Adrenal gland (tissue), 9 donors: ENCODE measurements at regions not wholly inside any gene's neighbourhood (a gene's known extent, or its start where the extent isn't known, plus 50 kb on each side); places are given as distances from the start of the nearest gene placed in this dataset.

Experiments
- DNase-seq, 7 donors: peaks; one replicate each; pipeline ENCODE4 v3.0.0-alpha.2; 2019 to 2020
- H3K27ac ChIP-seq, 5 donors: fragments of 200-600 bp; sonication (generic) in 4 of 5; 1 replicate in 3 of 5; 2 replicates in 2 of 5; pipeline versions ENCODE4 v1.5.1 to v1.8.0; 2016 to 2020; ENCODE audit warnings: mild to moderate bottlenecking in 1 of 5
- H3K27me3 ChIP-seq: fragments of 200-600 bp; 2 replicates; pipeline ENCODE4 v1.8.0; 2021
- H3K36me3 ChIP-seq, 2 donors: fragments of 200-600 bp; replicated peaks in 1 of 2; 1 replicate in 1 of 2; 2 replicates in 1 of 2; pipeline versions ENCODE4 v1.5.1 to v1.8.0; 2018 to 2022
- H3K4me1 ChIP-seq, 2 donors: fragments of 200-600 bp; replicated peaks in 1 of 2; 1 replicate in 1 of 2; 2 replicates in 1 of 2; pipeline versions ENCODE4 v1.5.1 to v1.8.0; 2018 to 2021
- H3K4me3 ChIP-seq, 4 donors: fragments of 200-600 bp; sonication (generic) in 3 of 4; one replicate each; pipeline ENCODE4 v1.5.1; 2016 to 2018
- H3K9me3 ChIP-seq, 3 donors: fragments of 200-600 bp; sonication (generic) in 1 of 3; replicated peaks in 1 of 3; 1 replicate in 2 of 3; 2 replicates in 1 of 3; pipeline versions ENCODE4 v1.5.1 to v1.8.0; 2016 to 2021
- POLR2A ChIP-seq, 2 donors: fragments of 450-650 bp; IDR thresholded peaks; one replicate each; pipeline ENCODE4 v1.6.1; 2017; ENCODE audit warnings: antibody characterized with exemption in 2 of 2, mild to moderate bottlenecking in 2 of 2, moderate library complexity in 1 of 2
- WGBS, 4 donors: extraction: QIAGEN DNeasy Blood & Tissue Kit in 2 of 4; methylation state at CpG; one replicate each; pipeline versions ENCODE4 v1.1.5 to v1.1.7; 2013 to 2017; 5-methylcytosine and 5-hydroxymethylcytosine counted together
- intact Hi-C, 2 donors: fragments of 100-400 bp; cut with DNase I; formaldehyde crosslinking; loops; one replicate each; pipeline versions ENCODE4 v1.14.1 to v1.15.0; 2022 to 2023
- TF ChIP-seq, protein P1 (sequence below), 6 experiments: fragments of 450-650 bp in 4 of 6; fragments of 200-600 bp in 2 of 6; sonication (generic) in 1 of 6; IDR thresholded peaks; 1 replicate in 5 of 6; 2 replicates in 1 of 6; pipeline versions ENCODE4 v1.5.1 to v1.8.0; 2016 to 2021; ENCODE audit warnings: antibody characterized with exemption in 6 of 6, mild to moderate bottlenecking in 2 of 6, moderate library complexity in 1 of 6
- donor health status: healthy with polysubstance abuse.
- donor health status: Bipolar disorder and iron deficiency.
- donor health status: DM: yes; HTN: yes; CAD: no.
- donor health status: DM: no; HTN: no; CAD: no.
- donor health status: DM: no; HTN: no; CAD: no.

DNA sequence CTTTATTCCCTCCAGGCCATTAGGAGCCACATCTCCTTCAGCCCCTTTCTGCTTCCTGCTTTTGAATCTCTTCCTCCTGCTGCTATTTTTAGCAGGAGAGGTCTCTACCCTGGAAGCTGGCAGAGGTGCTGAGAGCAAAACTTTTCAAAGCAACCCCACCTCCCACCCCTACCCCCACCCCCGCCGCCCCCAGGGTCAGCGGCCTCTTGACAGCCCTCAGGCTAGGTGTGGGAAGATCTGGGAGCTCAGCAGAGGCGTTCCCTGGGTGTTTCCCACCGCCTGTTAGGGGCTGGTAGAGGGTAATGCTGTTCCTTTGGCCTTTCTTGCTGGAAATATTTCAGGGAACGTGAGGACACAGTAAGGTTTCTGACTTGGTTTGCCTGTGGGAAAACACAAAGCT, 112.5 kb upstream of the CACHD1 start:
- H3K9me3 ChIP-seq = no peaks in the 10 kb centered on the region
- H3K27me3 ChIP-seq = no peaks in the 10 kb centered on the region
- no peak overlapping the region for H3K27ac ChIP-seq
- no peak overlapping the region for H3K4me3 ChIP-seq
- 44 to 54% (median 52%) methylated on average over 5 to 6 of the region's 6 CpGs for WGBS, 4 donors
- no peaks in the 10 kb centered on the region for H3K4me1 ChIP-seq
- H3K36me3 ChIP-seq = no peaks in the 10 kb centered on the region
- TF ChIP-seq, protein P1, sequence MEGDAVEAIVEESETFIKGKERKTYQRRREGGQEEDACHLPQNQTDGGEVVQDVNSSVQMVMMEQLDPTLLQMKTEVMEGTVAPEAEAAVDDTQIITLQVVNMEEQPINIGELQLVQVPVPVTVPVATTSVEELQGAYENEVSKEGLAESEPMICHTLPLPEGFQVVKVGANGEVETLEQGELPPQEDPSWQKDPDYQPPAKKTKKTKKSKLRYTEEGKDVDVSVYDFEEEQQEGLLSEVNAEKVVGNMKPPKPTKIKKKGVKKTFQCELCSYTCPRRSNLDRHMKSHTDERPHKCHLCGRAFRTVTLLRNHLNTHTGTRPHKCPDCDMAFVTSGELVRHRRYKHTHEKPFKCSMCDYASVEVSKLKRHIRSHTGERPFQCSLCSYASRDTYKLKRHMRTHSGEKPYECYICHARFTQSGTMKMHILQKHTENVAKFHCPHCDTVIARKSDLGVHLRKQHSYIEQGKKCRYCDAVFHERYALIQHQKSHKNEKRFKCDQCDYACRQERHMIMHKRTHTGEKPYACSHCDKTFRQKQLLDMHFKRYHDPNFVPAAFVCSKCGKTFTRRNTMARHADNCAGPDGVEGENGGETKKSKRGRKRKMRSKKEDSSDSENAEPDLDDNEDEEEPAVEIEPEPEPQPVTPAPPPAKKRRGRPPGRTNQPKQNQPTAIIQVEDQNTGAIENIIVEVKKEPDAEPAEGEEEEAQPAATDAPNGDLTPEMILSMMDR (IDR thresholded peaks at IDR 0.05) = no peak
- no peak for TF ChIP-seq POLR2A (IDR thresholded peaks at IDR 0.05)
- DNase-seq = no peak
- intact Hi-C loops = no loop called here

DNA sequence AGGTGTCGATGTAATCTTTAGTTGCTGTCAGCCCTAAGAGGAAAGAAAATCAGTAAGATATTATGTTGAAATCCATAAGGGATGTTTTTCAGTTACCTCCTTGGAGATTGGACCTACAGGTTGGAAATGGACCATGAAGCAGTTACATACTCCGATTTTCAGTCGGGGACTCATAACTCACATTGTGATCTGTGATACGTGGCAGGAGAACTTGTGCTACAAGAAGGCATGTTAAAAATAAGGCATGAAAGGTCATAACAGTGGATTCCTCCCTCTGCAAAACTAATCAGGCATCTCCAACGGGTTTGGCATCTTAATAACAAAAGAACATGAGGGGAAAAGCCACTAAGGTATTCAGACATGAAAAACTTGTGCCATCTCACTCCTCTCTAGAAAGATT, 111.2 kb upstream of the CACHD1 start:
- no peaks in the 10 kb centered on the region for H3K4me1 ChIP-seq
- WGBS, 4 donors = 83 to 90% (median 84%) methylated on average over 5 of the region's 5 CpGs

DNA sequence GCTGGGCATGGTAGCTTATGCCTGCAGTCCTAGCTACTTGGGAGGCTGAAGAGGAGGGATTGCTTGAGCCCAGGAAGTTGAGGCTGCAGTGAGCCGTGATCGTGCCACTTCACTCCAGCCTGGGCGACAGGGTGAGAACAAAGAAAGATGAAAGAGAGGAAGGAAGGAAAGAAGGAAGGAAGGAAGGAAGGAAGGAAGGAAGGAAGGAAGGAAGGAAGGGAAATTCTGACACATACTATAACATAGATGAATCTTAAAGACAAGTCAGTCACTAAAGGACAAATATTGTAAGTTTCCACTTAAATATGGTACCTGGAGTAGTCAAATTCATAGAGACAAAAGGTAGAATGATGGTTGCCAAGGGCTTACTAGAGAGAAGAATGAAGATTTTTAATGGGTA, 108.0 kb upstream of the CACHD1 start:
- TF ChIP-seq POLR2A (IDR thresholded peaks at IDR 0.05) = no peak
- TF ChIP-seq, protein P1 (IDR thresholded peaks at IDR 0.05) = no peak
- Histone ChIP-seq H3K27me3 (no peaks in the 10 kb centered on the region), H3K4me1 (no peaks in the 10 kb centered on the region), H3K9me3 (no peaks in the 10 kb centered on the region), H3K27ac (no peak overlapping the region), H3K36me3 (no peaks in the 10 kb centered on the region), H3K4me3 (no peak overlapping the region)
- intact Hi-C loops = no loop called here
- DNase-seq = no peak
- WGBS, 4 donors = 77 to 87% (median 81%) methylated on average over 3 of the region's 3 CpGs

More for the DNA sequence above, 111.2 kb upstream of the CACHD1 start:
- Histone ChIP-seq H3K9me3 (no peaks in the 10 kb centered on the region), H3K27ac (no peak overlapping the region), H3K36me3 (no peaks in the 10 kb centered on the region), H3K27me3 (no peaks in the 10 kb centered on the region), H3K4me3 (no peak overlapping the region)
- TF ChIP-seq POLR2A (IDR thresholded peaks at IDR 0.05) = no peak
- TF ChIP-seq, protein P1 (IDR thresholded peaks at IDR 0.05) = no peak
- intact Hi-C loops = no loop called here
- DNase-seq = no peak

DNA sequence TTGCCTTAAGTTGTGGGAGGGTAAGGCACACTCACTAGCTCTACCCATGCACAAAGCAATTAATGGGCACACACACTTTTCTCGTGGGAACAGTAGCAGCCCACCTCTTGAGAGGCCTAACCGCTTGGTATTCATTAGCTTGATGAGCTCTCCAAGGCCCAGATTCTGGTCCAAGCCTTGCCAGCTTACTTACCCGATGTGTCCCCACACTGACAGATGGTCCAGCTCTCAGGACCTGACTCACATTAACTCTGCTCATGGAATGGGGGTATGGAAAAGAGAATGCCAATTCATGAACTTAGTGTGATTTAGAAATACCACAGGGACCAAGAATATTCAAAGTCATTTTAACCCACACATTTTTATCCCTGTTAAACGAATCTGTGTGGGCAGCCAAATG, 106.8 kb upstream of the CACHD1 start:
- no peak overlapping the region for H3K27ac ChIP-seq
- DNase-seq = no peak
- no peak for TF ChIP-seq POLR2A (IDR thresholded peaks at IDR 0.05)
- TF ChIP-seq, protein P1 (IDR thresholded peaks at IDR 0.05) = no peak
- H3K27me3 ChIP-seq = no peaks in the 10 kb centered on the region
- intact Hi-C loops = no loop called here
- no peaks in the 10 kb centered on the region for H3K4me1 ChIP-seq
- 75 to 85% (median 81%) methylated on average over 4 of the region's 4 CpGs for WGBS, 4 donors
- no peaks in the 10 kb centered on the region for H3K9me3 ChIP-seq
- H3K4me3 ChIP-seq = no peak overlapping the region
- H3K36me3 ChIP-seq = no peaks in the 10 kb centered on the region
